ENCODE measurements at regions not wholly inside any gene's neighbourhood (a gene's known extent, or its start where the extent isn't known, plus 50 kb on each side); places are given as distances from the start of the nearest gene placed in this dataset.

GRCh38 chr2:2875296-2875695 is 502.3 kb downstream of the EIPR1 start:
- TF ChIP-seq BHLHE40 (IDR thresholded peaks at IDR 0.05; ENCODE audit: low read depth, low read length) (no peak), CTCF (conservative IDR thresholded peaks at IDR 0.05; ENCODE audit: low read depth, low read length) (no peak), POLR2A (IDR thresholded peaks at IDR 0.05; ENCODE audit: low read depth, low read length) (no peak), RAD21 (IDR thresholded peaks at IDR 0.05; ENCODE audit: low read length) (no peak), RCOR1 (IDR thresholded peaks at IDR 0.05; ENCODE audit: insufficient replicate concordance, low read length) (no peak), SMC3 (IDR thresholded peaks at IDR 0.05; ENCODE audit: low read depth, low read length) (no peak), RFX5 (IDR thresholded peaks at IDR 0.05; ENCODE audit: low read depth, low read length) (no peak), MXI1 (IDR thresholded peaks at IDR 0.05; ENCODE audit: borderline replicate concordance, low read depth, low read length) (no peak), NFE2L2 (IDR thresholded peaks at IDR 0.05; ENCODE audit: low read depth, low read length) (no peak)
